Smooth muscle cell (in vitro differentiated cells): ENCODE measurements at regions not wholly inside any gene's neighbourhood (a gene's known extent, or its start where the extent isn't known, plus 50 kb on each side); places are given as distances from the start of the nearest gene placed in this dataset.

Source experiments
- DNase-seq: peaks from one replicate; lab custom pipeline; 2025; ENCODE audit not compliant: unreplicated experiment; lab: John Stamatoyannopoulos, UW
- H2AFZ ChIP-seq: fragments of 200-600 bp; sonication (generic); 2 replicates; pipeline ENCODE4 v1.6.0; 2016; ENCODE audit warnings: antibody characterized with exemption, low read depth, mild to moderate bottlenecking
- H3F3A ChIP-seq: fragments of 200-600 bp; sonication (generic); 2 replicates; pipeline ENCODE4 v1.6.0; 2017; ENCODE audit warnings: antibody characterized with exemption, low read depth
- H3K27ac ChIP-seq: fragments of 200-600 bp; sonication (generic); 2 replicates; pipeline ENCODE4 v1.5.1; 2016; ENCODE audit warnings: low read depth, mild to moderate bottlenecking
- H3K27me3 ChIP-seq: fragments of 200-600 bp; sonication (generic); 2 replicates; pipeline ENCODE4 v1.6.1; 2016; ENCODE audit warnings: low read depth, mild to moderate bottlenecking
- H3K36me3 ChIP-seq: fragments of 200-600 bp; sonication (generic); 2 replicates; pipeline ENCODE4 v1.5.1; 2016; ENCODE audit warnings: low read depth
- H3K4me1 ChIP-seq: fragments of 200-600 bp; sonication (generic); 2 replicates; pipeline ENCODE4 v1.5.1; 2016; ENCODE audit warnings: low read depth
- H3K4me2 ChIP-seq: fragments of 200-600 bp; sonication (generic); 2 replicates; pipeline ENCODE4 v1.6.0; 2016; ENCODE audit warnings: mild to moderate bottlenecking
- H3K4me3 ChIP-seq: fragments of 200-600 bp; sonication (generic); 2 replicates; pipeline ENCODE4 v1.5.1; 2016; ENCODE audit warnings: mild to moderate bottlenecking
- H3K79me2 ChIP-seq: fragments of 200-600 bp; sonication (generic); 2 replicates; pipeline ENCODE4 v1.6.0; 2016; ENCODE audit warnings: low read depth, mild to moderate bottlenecking
- H3K9ac ChIP-seq: fragments of 200-600 bp; sonication (generic); 2 replicates; pipeline ENCODE4 v1.6.0; 2016; ENCODE audit warnings: low read depth
- H3K9me3 ChIP-seq: fragments of 200-600 bp; sonication (generic); replicated peaks from 2 replicates; pipeline ENCODE4 v1.5.1; 2016; ENCODE audit warnings: low read depth
- H4K20me1 ChIP-seq: fragments of 200-600 bp; sonication (generic); 2 replicates; pipeline ENCODE4 v1.6.0; 2016; ENCODE audit warnings: low read depth
- WGBS: methylation state at CpG from one replicate; pipeline ENCODE4 v1.1.7; 2016; ENCODE audit warnings: low lambda C conversion rate; 5-methylcytosine and 5-hydroxymethylcytosine counted together
- TF ChIP-seq, protein P1 (sequence below): fragments of 200-600 bp; sonication (generic); IDR thresholded peaks from 2 replicates; pipeline ENCODE4 v1.5.1; 2017; ENCODE audit warnings: borderline replicate concordance, mild to moderate bottlenecking, antibody characterized with exemption; ENCODE audit not compliant: insufficient read depth, poor library complexity, severe bottlenecking

DNA sequence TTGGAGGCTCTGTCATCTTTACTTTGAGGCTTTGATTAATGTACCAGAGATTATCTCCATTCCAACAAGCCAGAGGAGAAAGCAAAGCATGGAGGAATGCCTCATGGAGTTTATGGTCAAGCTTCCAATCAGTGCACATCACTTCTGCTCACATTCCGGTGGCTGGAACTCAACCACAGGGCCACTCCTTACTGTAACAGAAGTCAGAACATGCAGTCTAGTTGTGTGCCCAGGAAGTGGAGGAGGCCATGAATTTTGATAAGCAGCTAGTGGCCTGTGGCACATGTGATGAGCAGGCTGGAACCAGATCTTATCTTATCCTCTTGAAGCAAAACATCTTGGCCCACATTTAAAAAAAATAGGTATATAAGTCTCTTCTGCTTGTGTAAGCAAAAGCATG, 258.9 kb upstream of the ARHGAP20 start:
- Histone ChIP-seq H3F3A (peaks cover 14% of the 10 kb centered on the region), H3K4me1 (peaks cover 20% of the 10 kb centered on the region), H2AFZ (no peak overlapping the region), H3K9me3 (no peaks in the 10 kb centered on the region), H4K20me1 (no peaks in the 10 kb centered on the region), H3K36me3 (no peaks in the 10 kb centered on the region), H3K79me2 (no peaks in the 10 kb centered on the region), H3K27me3 (no peaks in the 10 kb centered on the region), H3K4me3 (no peak overlapping the region), H3K9ac (peak overlapping the region; percentile 65), H3K27ac (peak overlapping the region; percentile 96), H3K4me2 (peak overlapping the region; percentile 53)
- TF ChIP-seq, protein P1, sequence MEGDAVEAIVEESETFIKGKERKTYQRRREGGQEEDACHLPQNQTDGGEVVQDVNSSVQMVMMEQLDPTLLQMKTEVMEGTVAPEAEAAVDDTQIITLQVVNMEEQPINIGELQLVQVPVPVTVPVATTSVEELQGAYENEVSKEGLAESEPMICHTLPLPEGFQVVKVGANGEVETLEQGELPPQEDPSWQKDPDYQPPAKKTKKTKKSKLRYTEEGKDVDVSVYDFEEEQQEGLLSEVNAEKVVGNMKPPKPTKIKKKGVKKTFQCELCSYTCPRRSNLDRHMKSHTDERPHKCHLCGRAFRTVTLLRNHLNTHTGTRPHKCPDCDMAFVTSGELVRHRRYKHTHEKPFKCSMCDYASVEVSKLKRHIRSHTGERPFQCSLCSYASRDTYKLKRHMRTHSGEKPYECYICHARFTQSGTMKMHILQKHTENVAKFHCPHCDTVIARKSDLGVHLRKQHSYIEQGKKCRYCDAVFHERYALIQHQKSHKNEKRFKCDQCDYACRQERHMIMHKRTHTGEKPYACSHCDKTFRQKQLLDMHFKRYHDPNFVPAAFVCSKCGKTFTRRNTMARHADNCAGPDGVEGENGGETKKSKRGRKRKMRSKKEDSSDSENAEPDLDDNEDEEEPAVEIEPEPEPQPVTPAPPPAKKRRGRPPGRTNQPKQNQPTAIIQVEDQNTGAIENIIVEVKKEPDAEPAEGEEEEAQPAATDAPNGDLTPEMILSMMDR: no peak
- WGBS: 4% methylated on average over 1 of the region's 1 CpG
- no peak for DNase-seq

DNA sequence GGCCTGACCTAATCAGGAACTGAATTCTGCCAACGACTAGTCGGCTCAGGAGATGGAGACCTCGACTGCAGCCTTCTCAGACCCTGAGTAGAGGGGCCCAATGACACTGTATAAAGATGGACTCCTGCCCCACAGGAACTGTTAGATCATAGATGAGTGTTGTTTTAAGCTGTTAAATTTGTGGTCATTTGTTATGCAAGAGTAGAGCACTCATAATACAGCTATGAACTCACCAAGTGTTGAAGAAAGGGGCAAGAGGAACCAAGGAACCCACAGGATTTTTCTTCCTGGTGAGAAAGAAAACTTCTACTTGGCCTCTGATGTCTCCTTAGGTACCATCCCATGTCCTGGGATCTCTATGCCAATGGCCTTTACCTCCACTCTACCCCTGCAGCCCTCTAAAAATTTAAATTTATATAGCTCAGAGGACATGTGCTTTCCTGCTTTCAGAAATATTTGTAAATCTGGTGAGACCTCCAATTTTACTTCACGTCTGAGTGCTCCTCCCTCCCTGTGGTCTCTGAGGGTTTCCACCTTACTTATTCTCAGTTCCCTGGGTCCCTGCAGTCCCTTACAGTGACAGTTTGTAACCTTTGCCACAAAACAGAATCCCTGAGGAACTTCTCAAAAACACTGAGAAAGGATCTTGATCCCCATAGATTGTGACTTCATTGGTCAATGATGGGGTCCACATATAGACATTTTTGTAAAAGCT, 256.3 kb upstream of the ARHGAP20 start:
- Histone ChIP-seq H4K20me1 (no peaks in the 10 kb centered on the region), H2AFZ (no peak overlapping the region), H3K27ac (no peak overlapping the region), H3K79me2 (no peaks in the 10 kb centered on the region), H3K4me2 (no peak overlapping the region), H3K36me3 (no peaks in the 10 kb centered on the region), H3K4me3 (no peak overlapping the region), H3K9ac (no peak overlapping the region), H3K9me3 (no peaks in the 10 kb centered on the region), H3K27me3 (no peaks in the 10 kb centered on the region), H3F3A (peaks cover 14% of the 10 kb centered on the region), H3K4me1 (peaks cover 20% of the 10 kb centered on the region)
- DNase-seq: no peak
- 90% methylated on average over 4 of the region's 4 CpGs for WGBS
- TF ChIP-seq, protein P1: no peak

DNA sequence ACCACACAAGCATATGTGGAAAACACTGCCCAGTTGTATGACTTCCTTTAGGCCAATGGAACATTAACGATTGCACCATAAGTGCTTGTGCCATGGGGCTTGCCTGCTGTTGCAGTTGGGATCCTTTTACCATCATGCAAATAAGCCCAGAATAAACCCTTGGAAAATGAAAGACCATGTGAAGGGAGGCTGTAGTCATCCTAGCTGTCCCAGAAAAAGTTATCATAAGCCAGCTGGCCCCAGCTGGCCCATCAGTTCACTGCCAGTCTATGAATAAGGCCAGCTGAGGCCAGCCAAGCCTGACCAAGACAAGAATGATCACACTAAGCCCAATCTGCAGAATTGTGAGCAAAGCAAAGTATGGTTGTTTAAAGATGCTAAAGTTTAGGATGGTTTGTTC, 253.9 kb upstream of the ARHGAP20 start:
- Histone ChIP-seq H3K36me3 (no peaks in the 10 kb centered on the region), H3K4me1 (peaks cover 8% of the 10 kb centered on the region), H3K27me3 (no peaks in the 10 kb centered on the region), H3F3A (no peaks in the 10 kb centered on the region), H3K27ac (no peak overlapping the region), H3K4me3 (no peak overlapping the region), H3K9me3 (no peaks in the 10 kb centered on the region), H3K79me2 (no peaks in the 10 kb centered on the region), H3K4me2 (no peak overlapping the region), H4K20me1 (no peaks in the 10 kb centered on the region), H2AFZ (no peak overlapping the region), H3K9ac (no peak overlapping the region)
- WGBS: 95% methylated on average over 1 of the region's 1 CpG
- DNase-seq: no peak
- TF ChIP-seq, protein P1: no peak

DNA sequence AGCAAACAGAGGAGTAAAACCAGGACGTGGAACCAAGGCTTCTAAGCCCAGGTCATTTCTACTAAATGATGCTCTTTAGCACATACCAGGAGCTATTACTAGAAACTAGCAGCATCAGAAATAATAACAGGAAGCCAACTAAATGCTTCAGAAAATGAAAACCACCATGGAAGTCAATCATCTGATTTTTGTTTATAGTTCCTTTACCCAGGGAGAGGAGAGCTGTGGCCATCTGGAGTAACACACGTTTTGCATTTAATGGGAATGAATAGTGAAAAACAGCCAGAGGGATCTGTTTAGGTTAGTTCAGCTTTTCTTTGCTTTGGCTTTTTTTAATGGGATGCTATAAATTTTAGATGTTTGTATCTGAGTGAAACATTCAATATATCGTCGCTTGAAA, 250.7 kb upstream of the ARHGAP20 start:
- TF ChIP-seq, protein P1: no peak
- Histone ChIP-seq H3K9ac (no peak overlapping the region), H2AFZ (peak overlapping the region; percentile 28), H3K36me3 (no peaks in the 10 kb centered on the region), H3K27ac (no peak overlapping the region), H3K9me3 (no peaks in the 10 kb centered on the region), H3K4me1 (no peaks in the 10 kb centered on the region), H4K20me1 (no peaks in the 10 kb centered on the region), H3K4me3 (no peak overlapping the region), H3K4me2 (no peak overlapping the region), H3F3A (no peaks in the 10 kb centered on the region), H3K27me3 (no peaks in the 10 kb centered on the region), H3K79me2 (no peaks in the 10 kb centered on the region)
- no peak for DNase-seq
- 73% methylated on average over 4 of the region's 4 CpGs for WGBS
